ENCODE measurements at regions not wholly inside any gene's neighbourhood (a gene's known extent, or its start where the extent isn't known, plus 50 kb on each side); places are given as distances from the start of the nearest gene placed in this dataset.
A peak's percentile ranks its signal among the peaks of the same experiment; 100 is the strongest.

DNA sequence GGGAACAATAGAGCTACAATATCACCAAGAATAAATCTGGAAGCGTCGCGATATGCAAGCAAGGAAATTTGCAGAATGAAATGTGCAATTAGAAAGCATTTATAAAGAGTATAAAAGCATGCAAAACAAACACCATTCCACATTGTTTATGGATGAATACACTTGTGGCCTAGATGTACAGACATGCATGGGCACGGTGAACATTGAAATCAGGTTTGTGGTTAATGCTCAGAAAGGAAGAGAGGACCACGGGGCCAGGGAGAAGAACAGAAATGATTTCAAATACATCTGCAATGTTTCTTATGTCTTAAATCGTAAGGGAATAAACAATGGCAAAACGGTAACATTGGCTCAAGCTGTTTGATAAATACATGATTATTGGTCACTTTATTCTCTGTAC, 235.9 kb downstream of the FOXL1 start:
- Histone ChIP-seq H3K36me3 (ENCODE audit: control insufficient read depth in 2 of 2, insufficient read depth in 1 of 2, low read length in 2 of 2) (no peaks in the 10 kb centered on the region), H3K4me1 (ENCODE audit: control insufficient read depth, insufficient read depth, low read length) (no peaks in the 10 kb centered on the region), H3K27ac (ENCODE audit: extremely low read depth, low read depth, low read length) (no peak overlapping the region), H3K9me3 (ENCODE audit: control insufficient read depth, insufficient read depth, low read depth, low read length) (no peaks in the 10 kb centered on the region), H3K4me3 (ENCODE audit: low read depth, low read length) (no peak overlapping the region)
- no peak for TF ChIP-seq ZNF146 (tag by site-specific recombination; IDR thresholded peaks at IDR 0.05)
- no peak for TF ChIP-seq HOXD13 (CRISPR knock-in tag; IDR thresholded peaks at IDR 0.05; ENCODE audit: borderline replicate concordance)
- TF ChIP-seq ZNF776 (tag by site-specific recombination; IDR thresholded peaks at IDR 0.05; ENCODE audit: borderline replicate concordance), result no peak
- TF ChIP-seq ZSCAN4 (tag by site-specific recombination; IDR thresholded peaks at IDR 0.05), result no peak
- TF ChIP-seq ZSCAN23 (tag by site-specific recombination; IDR thresholded peaks at IDR 0.05), result no peak
- TF ChIP-seq ZFP69B (tag by site-specific recombination; IDR thresholded peaks at IDR 0.05), result no peak
- TF ChIP-seq ZNF433 (tag by site-specific recombination; IDR thresholded peaks at IDR 0.05; ENCODE audit: low read depth), result no peak
- TF ChIP-seq ZNF426 (tag by site-specific recombination; IDR thresholded peaks at IDR 0.05), result no peak
- no peak for TF ChIP-seq ZNF600 (tag by site-specific recombination; IDR thresholded peaks at IDR 0.05)
- no peak for TF ChIP-seq KLF16 (tag by site-specific recombination; IDR thresholded peaks at IDR 0.05)
- TF ChIP-seq ELK4 (IDR thresholded peaks at IDR 0.05; ENCODE audit: borderline replicate concordance, low read depth, low read length), result no peak
- ChIA-PET CTCF (interaction anchor here (1.2 kb wide), 1 partner anchor 248 kb away, joined by 3 read pairs; no protein-coding TSS in a partner anchor), POLR2A (interaction anchor here (0.7 kb wide), 1 partner anchor 17 kb away, joined by 5 read pairs; no protein-coding TSS in a partner anchor)

GRCh38 chr16:86816930-86817625, 238.7 kb downstream of the FOXL1 start:
- Histone ChIP-seq H3K9me3 (ENCODE audit: control insufficient read depth, insufficient read depth, low read depth, low read length) (no peaks in the 10 kb centered on the region), H3K4me1 (ENCODE audit: control insufficient read depth, insufficient read depth, low read length) (no peaks in the 10 kb centered on the region), H3K36me3 (ENCODE audit: control insufficient read depth in 2 of 2, insufficient read depth in 1 of 2, low read length in 2 of 2) (no peaks in the 10 kb centered on the region), H3K27ac (ENCODE audit: extremely low read depth, low read depth, low read length) (no peak overlapping the region), H3K4me3 (ENCODE audit: low read depth, low read length) (no peak overlapping the region)
- POLR2A ChIA-PET, result no interaction called here
- TF ChIP-seq ZNF473 (tag by site-specific recombination; IDR thresholded peaks at IDR 0.05) (no peak), ATF2 (tag by site-specific recombination; IDR thresholded peaks at IDR 0.05; ENCODE audit: low read depth) (0 out of 2 replicates have a peak, but pooled peaks have one; percentile 9)
- CTCF ChIA-PET, result interaction anchor here (0.7 to 1.4 kb wide), 3 partner anchors 161 to 253 kb away, joined by 3 read pairs; no protein-coding TSS in a partner anchor

DNA sequence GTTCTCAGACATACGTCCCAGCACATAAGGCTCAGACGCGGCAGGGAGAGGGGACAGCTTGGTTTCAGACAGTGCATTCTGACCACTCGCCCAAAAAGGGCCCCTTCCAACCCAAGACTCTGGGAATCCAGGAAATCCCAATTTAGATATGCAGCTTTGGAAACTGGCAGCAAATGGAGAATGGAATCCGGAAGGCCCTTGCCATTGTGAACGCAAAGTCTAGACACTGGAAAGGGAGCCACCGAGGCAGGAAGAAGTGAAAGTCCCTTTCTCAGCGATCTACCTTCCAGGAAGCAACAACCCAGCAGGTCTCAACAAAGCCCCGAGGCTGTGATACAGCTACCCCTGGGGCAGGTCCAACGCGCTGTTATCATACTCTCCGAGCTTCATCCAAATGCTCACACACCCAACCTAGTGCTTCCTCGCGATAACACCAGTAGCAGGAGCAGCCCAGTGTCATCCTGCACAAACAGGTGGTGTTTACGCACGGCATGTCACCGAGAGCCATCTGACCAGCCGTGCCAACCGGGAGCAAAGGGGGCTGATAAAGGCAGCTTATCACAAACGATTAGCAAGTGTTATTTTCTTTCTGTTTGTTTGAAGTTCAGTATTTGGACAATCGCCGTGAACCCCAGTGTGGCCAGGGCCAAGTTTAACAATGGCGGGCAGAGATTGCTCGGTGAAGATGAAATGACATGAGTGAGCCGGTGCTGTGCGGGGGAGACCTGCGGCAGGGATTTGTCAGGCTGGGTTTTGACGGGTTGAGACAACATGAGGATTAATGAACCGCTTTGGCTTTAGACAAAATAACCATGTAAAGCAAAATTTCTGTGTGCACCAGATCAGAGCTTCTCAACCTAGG, 240.6 kb downstream of the FOXL1 start:
- Histone ChIP-seq H3K9me3 (ENCODE audit: control insufficient read depth, insufficient read depth, low read depth, low read length) (no peaks in the 10 kb centered on the region), H3K4me3 (ENCODE audit: low read depth, low read length) (no peak overlapping the region), H3K4me1 (ENCODE audit: control insufficient read depth, insufficient read depth, low read length) (peaks cover 4% of the 10 kb centered on the region; the same call in 1 of the 2 replicates), H3K36me3 (ENCODE audit: control insufficient read depth in 2 of 2, insufficient read depth in 1 of 2, low read length in 2 of 2) (no peaks in the 10 kb centered on the region), H3K27ac (ENCODE audit: extremely low read depth, low read depth, low read length) (no peak overlapping the region)
- POLR2A ChIA-PET, result no interaction called here
- TF ChIP-seq ZSCAN30 (tag by site-specific recombination; IDR thresholded peaks at IDR 0.05), result no peak
- CTCF ChIA-PET, result interaction anchor here (0.6 to 1.4 kb wide), 4 partner anchors 55 to 254 kb away, joined by 3 to 4 read pairs (median 4); no protein-coding TSS in a partner anchor
